ENCODE measurements at regions not wholly inside any gene's neighbourhood (a gene's known extent, or its start where the extent isn't known, plus 50 kb on each side); places are given as distances from the start of the nearest gene placed in this dataset.

DNA sequence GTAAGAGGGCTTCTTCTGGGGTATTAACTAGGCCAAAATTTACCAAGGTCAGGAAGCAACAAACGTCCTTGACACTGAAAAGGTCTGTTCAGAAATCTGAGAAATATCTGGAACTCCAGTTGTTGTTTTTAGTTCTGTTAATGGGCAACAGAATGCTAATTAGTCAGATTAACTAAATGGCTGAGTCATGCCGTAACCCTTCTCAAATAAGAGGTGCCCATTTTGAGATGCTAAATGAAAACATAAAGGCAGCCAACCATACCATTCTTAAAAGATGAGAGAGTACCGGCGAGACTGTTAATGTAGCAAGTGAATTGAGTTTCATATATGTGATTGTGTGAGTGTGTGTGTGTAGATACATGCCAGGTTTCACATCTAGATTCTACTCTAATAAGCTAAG lies 147.9 kb upstream of the GAREM1 start:
- TF ChIP-seq, protein P1, sequence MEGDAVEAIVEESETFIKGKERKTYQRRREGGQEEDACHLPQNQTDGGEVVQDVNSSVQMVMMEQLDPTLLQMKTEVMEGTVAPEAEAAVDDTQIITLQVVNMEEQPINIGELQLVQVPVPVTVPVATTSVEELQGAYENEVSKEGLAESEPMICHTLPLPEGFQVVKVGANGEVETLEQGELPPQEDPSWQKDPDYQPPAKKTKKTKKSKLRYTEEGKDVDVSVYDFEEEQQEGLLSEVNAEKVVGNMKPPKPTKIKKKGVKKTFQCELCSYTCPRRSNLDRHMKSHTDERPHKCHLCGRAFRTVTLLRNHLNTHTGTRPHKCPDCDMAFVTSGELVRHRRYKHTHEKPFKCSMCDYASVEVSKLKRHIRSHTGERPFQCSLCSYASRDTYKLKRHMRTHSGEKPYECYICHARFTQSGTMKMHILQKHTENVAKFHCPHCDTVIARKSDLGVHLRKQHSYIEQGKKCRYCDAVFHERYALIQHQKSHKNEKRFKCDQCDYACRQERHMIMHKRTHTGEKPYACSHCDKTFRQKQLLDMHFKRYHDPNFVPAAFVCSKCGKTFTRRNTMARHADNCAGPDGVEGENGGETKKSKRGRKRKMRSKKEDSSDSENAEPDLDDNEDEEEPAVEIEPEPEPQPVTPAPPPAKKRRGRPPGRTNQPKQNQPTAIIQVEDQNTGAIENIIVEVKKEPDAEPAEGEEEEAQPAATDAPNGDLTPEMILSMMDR (IDR thresholded peaks at IDR 0.05), result no peak
- TF ChIP-seq POLR2A (IDR thresholded peaks at IDR 0.05) (no peak), POLR2AphosphoS5 (IDR thresholded peaks at IDR 0.05) (no peak), EP300 (IDR thresholded peaks at IDR 0.05) (no peak)

All from suprapubic skin (tissue), 4 donors.